ENCODE measurements at regions not wholly inside any gene's neighbourhood (a gene's known extent, or its start where the extent isn't known, plus 50 kb on each side); places are given as distances from the start of the nearest gene placed in this dataset.

- no peak for TF ChIP-seq CTCF (IDR thresholded peaks at IDR 0.05 in 4 of 5, conservative IDR thresholded peaks at IDR 0.05 in 1 of 5)
- TF ChIP-seq POLR2A (IDR thresholded peaks at IDR 0.05): no peak
Observed at GRCh38 chr4:128722911-128723310, 86.6 kb upstream of the JADE1 start.

Data from gastrocnemius medialis (tissue), 4 donors.